ENCODE measurements at regions not wholly inside any gene's neighbourhood (a gene's known extent, or its start where the extent isn't known, plus 50 kb on each side); places are given as distances from the start of the nearest gene placed in this dataset.

GRCh38 chr6:164037171-164037870 is 622.8 kb downstream of the QKI start:
- TF ChIP-seq CTCF (IDR thresholded peaks at IDR 0.05; ENCODE audit: insufficient read depth, low read length, poor library complexity, severe bottlenecking), result no peak
- Histone ChIP-seq H3K27me3 (replicated peaks; ENCODE audit: control insufficient read depth, insufficient read depth, low read length) (no peaks in the 10 kb centered on the region), H3K4me3 (replicated peaks; ENCODE audit: low read depth, low read length) (no peak overlapping the region), H3K36me3 (ENCODE audit: control insufficient read depth, insufficient read depth, low read length) (no peaks in the 10 kb centered on the region)
- no peak for DNase-seq (ENCODE audit: extremely low read depth, insufficient read length)

GRCh38 chr6:164035900-164036485 is 621.5 kb downstream of the QKI start:
- Histone ChIP-seq H3K4me3 (replicated peaks; ENCODE audit: low read depth, low read length) (no peak overlapping the region), H3K27me3 (replicated peaks; ENCODE audit: control insufficient read depth, insufficient read depth, low read length) (no peaks in the 10 kb centered on the region), H3K36me3 (ENCODE audit: control insufficient read depth, insufficient read depth, low read length) (no peaks in the 10 kb centered on the region)
- no peak for DNase-seq (ENCODE audit: extremely low read depth, insufficient read length)
- no peak for TF ChIP-seq CTCF (IDR thresholded peaks at IDR 0.05; ENCODE audit: insufficient read depth, low read length, poor library complexity, severe bottlenecking)

GRCh38 chr6:164034602-164035140 is 620.2 kb downstream of the QKI start:
- no peak for TF ChIP-seq CTCF (IDR thresholded peaks at IDR 0.05; ENCODE audit: insufficient read depth, low read length, poor library complexity, severe bottlenecking)
- H3K36me3 ChIP-seq (ENCODE audit: control insufficient read depth, insufficient read depth, low read length), result no peaks in the 10 kb centered on the region
- no peak overlapping the region for H3K4me3 ChIP-seq (replicated peaks; ENCODE audit: low read depth, low read length)
- H3K27me3 ChIP-seq (replicated peaks; ENCODE audit: control insufficient read depth, insufficient read depth, low read length), result no peaks in the 10 kb centered on the region
- no peak for DNase-seq (ENCODE audit: extremely low read depth, insufficient read length)

GRCh38 chr6:164025180-164025579 is 610.7 kb downstream of the QKI start:
- Histone ChIP-seq H3K36me3 (ENCODE audit: control insufficient read depth, insufficient read depth, low read length) (no peaks in the 10 kb centered on the region), H3K4me3 (replicated peaks; ENCODE audit: low read depth, low read length) (no peak overlapping the region), H3K27me3 (replicated peaks; ENCODE audit: control insufficient read depth, insufficient read depth, low read length) (no peaks in the 10 kb centered on the region; the same call in 1 of the 2 replicates)
- TF ChIP-seq CTCF (IDR thresholded peaks at IDR 0.05; ENCODE audit: insufficient read depth, low read length, poor library complexity, severe bottlenecking), result no peak
- DNase-seq (ENCODE audit: extremely low read depth, insufficient read length), result no peak

- no peak for TF ChIP-seq CTCF (IDR thresholded peaks at IDR 0.05; ENCODE audit: insufficient read depth, low read length, poor library complexity, severe bottlenecking)
- no peak for DNase-seq (ENCODE audit: extremely low read depth, insufficient read length)
Observed at GRCh38 chr6:164023535-164023934, 609.0 kb downstream of the QKI start.

More at GRCh38 chr6:164023535-164023934, 609.0 kb downstream of the QKI start:
- H3K4me3 ChIP-seq (replicated peaks; ENCODE audit: low read depth, low read length), result no peak overlapping the region
- H3K36me3 ChIP-seq (ENCODE audit: control insufficient read depth, insufficient read depth, low read length), result no peaks in the 10 kb centered on the region
- no peaks in the 10 kb centered on the region; the same call in 1 of the 2 replicates for H3K27me3 ChIP-seq (replicated peaks; ENCODE audit: control insufficient read depth, insufficient read depth, low read length)

Data from GM06990 (cell line).